ENCODE measurements at regions not wholly inside any gene's neighbourhood (a gene's known extent, or its start where the extent isn't known, plus 50 kb on each side); places are given as distances from the start of the nearest gene placed in this dataset.
"Not testable (repeated sequence)": the region's sequence is repeated elsewhere in the genome, so short reads cannot be mapped to it uniquely, and the experiment has no call there.

DNA sequence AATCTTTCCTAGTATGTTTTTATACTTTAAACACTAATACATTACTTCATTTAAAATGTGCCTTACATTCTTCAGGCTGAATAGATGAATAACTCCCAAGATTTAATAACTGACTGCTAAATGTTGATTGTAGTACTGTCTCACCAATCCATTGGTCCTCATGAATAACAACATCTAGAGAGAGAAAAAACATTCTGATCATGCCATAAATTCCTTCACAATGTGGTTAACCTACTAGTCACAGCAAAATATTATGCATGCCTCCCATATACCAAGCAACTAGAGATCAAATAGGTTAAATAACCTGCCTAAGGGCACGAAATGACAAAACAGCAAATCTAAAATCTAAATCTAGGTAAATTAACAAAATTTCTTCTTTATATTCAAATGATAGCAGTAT lies 66.2 kb downstream of the SYT15 start:
- H3K36me3 ChIP-seq (ENCODE audit: low read length); H4K20me1 ChIP-seq (ENCODE audit: low read depth, low read length); H3K9me3 ChIP-seq (ENCODE audit: insufficient read depth, low read length); H3K27me3 ChIP-seq (ENCODE audit: low read length); H3K9me2 ChIP-seq (replicated peaks; ENCODE audit: insufficient read depth, low read length); H3K9ac ChIP-seq (ENCODE audit: low read length); H3K27ac ChIP-seq (ENCODE audit: low read depth, low read length); H3K4me3 ChIP-seq (ENCODE audit: insufficient read depth, low read length, poor library complexity, severe bottlenecking); H3K79me2 ChIP-seq (ENCODE audit: insufficient read depth, low read length); H3K4me2 ChIP-seq (ENCODE audit: low read depth, low read length, poor library complexity, severe bottlenecking); H3F3A ChIP-seq (ENCODE audit: insufficient read depth); H2AFZ ChIP-seq (ENCODE audit: low read depth, low read length, severe bottlenecking): not testable (repeated sequence)

DNA sequence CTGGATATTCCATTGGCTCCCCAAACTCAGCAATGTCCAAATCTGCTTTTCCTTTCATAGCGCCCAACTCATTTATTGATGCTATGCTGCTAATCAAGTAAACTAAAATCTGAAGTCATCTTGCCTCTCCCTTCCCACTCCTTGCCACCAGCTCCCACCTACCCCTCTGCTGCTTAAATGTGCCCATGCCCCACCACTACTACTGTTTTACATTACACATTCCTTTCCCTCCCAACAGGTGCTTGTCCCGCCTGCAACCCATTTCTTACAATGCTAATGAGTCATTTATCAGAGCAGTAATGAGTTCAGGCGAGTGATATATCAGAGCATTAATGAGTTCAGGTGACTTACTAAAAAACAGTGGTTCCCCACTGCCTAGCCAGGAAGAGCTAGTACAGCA lies 67.2 kb downstream of the SYT15 start:
- not testable (repeated sequence) for H3K4me2 ChIP-seq (ENCODE audit: low read depth, low read length, poor library complexity, severe bottlenecking); H3K9ac ChIP-seq (ENCODE audit: low read length); H4K20me1 ChIP-seq (ENCODE audit: low read depth, low read length); H3K27ac ChIP-seq (ENCODE audit: low read depth, low read length); H3K36me3 ChIP-seq (ENCODE audit: low read length); H3F3A ChIP-seq (ENCODE audit: insufficient read depth); H3K9me3 ChIP-seq (ENCODE audit: insufficient read depth, low read length); H3K4me3 ChIP-seq (ENCODE audit: insufficient read depth, low read length, poor library complexity, severe bottlenecking); H3K79me2 ChIP-seq (ENCODE audit: insufficient read depth, low read length); H3K27me3 ChIP-seq (ENCODE audit: low read length); H2AFZ ChIP-seq (ENCODE audit: low read depth, low read length, severe bottlenecking); H3K9me2 ChIP-seq (replicated peaks; ENCODE audit: insufficient read depth, low read length)

DNA sequence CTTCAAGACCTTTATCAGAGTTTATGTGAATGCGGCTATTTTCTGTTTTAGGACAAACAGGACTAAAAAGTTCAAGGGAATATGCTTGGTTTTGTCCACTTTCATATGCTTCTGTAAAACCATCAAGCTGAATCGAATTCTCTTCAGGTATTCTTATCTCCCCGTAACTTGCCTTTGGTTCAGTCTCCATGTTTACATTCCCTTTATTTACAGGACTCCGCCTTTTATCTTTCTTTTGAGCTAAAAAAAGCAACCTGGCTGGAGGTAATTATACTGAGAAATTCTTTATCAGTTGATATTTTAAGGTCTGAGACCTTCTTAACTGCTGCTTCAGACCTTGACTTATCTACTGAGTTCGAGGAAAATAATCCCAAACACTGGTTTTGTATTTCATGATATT lies 72.0 kb downstream of the SYT15 start:
- not testable (repeated sequence) for H2AFZ ChIP-seq (ENCODE audit: low read depth, low read length, severe bottlenecking); H3K9ac ChIP-seq (ENCODE audit: low read length); H4K20me1 ChIP-seq (ENCODE audit: low read depth, low read length); H3K27ac ChIP-seq (ENCODE audit: low read depth, low read length); H3K36me3 ChIP-seq (ENCODE audit: low read length); H3K4me2 ChIP-seq (ENCODE audit: low read depth, low read length, poor library complexity, severe bottlenecking); H3K9me2 ChIP-seq (replicated peaks; ENCODE audit: insufficient read depth, low read length); H3K4me3 ChIP-seq (ENCODE audit: insufficient read depth, low read length, poor library complexity, severe bottlenecking); H3K27me3 ChIP-seq (ENCODE audit: low read length); H3K9me3 ChIP-seq (ENCODE audit: insufficient read depth, low read length); H3K79me2 ChIP-seq (ENCODE audit: insufficient read depth, low read length); H3F3A ChIP-seq (ENCODE audit: insufficient read depth)

DNA sequence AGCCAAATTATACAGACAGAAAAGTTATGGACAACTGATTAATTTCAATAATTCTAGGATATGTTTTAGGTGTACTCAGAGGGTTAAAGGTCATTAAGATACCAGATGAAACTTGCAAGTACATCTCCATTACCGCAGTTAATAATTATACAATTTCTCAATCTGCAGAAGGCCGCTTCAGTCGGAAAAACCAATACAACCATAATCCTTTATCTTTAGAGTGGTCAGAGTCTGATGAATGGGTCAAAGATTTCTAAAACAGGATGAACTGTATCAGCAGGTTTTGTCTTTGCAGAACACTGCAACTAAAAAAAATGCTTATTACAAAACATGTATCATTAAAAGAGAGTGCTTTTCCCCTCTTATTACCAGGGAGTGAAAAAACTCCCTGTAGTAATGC lies 78.5 kb downstream of the SYT15 start:
- H3K9me2 ChIP-seq (replicated peaks; ENCODE audit: insufficient read depth, low read length); H3K27me3 ChIP-seq (ENCODE audit: low read length); H3K79me2 ChIP-seq (ENCODE audit: insufficient read depth, low read length); H3F3A ChIP-seq (ENCODE audit: insufficient read depth); H3K4me2 ChIP-seq (ENCODE audit: low read depth, low read length, poor library complexity, severe bottlenecking); H3K9me3 ChIP-seq (ENCODE audit: insufficient read depth, low read length); H3K36me3 ChIP-seq (ENCODE audit: low read length); H3K4me3 ChIP-seq (ENCODE audit: insufficient read depth, low read length, poor library complexity, severe bottlenecking); H2AFZ ChIP-seq (ENCODE audit: low read depth, low read length, severe bottlenecking); H3K27ac ChIP-seq (ENCODE audit: low read depth, low read length); H3K9ac ChIP-seq (ENCODE audit: low read length); H4K20me1 ChIP-seq (ENCODE audit: low read depth, low read length): not testable (repeated sequence)

DNA sequence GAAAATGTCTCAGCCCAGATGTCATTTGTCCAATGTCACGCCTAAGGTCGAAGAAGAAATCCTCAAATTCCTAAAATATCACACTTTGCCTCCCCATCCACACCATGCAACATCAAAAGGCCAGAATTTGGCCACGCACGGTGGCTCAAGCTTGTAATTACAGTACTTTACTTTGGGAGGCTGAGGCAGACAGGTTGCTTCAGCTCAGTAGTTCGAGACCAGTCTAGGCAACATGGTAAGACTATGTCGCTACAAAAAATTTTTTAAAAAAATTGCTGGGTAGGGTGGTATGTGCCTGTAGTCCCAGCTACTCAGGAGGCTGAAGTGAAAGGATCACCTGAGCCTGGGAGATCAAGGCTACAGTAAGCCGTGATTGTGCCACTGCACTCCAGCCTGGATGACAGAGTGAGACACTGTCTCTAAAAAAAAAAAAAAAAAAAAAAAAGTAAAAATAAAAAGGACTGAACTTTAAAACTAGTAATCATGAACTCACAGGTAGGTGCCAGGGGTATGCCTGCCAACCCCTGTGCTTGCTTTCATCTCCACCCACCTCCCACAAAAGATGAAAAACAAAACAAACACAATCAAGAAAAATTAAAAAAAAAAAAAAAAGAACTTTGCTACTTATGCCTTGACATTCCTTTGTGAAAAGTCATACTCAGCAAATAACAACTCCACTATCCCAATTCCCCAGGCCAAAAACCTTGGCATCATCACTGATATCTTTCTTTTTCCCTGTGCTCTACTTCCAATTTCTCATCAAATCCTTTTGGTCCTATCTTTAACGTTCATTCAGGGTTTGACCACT lies 81.3 kb downstream of the SYT15 start:
- not testable (repeated sequence) for H3K79me2 ChIP-seq (ENCODE audit: insufficient read depth, low read length); H3K9me2 ChIP-seq (replicated peaks; ENCODE audit: insufficient read depth, low read length); H3K9me3 ChIP-seq (ENCODE audit: insufficient read depth, low read length); H3K4me3 ChIP-seq (ENCODE audit: insufficient read depth, low read length, poor library complexity, severe bottlenecking); H3K27ac ChIP-seq (ENCODE audit: low read depth, low read length); H3K27me3 ChIP-seq (ENCODE audit: low read length); H3F3A ChIP-seq (ENCODE audit: insufficient read depth); H3K9ac ChIP-seq (ENCODE audit: low read length); H2AFZ ChIP-seq (ENCODE audit: low read depth, low read length, severe bottlenecking); H3K36me3 ChIP-seq (ENCODE audit: low read length); H4K20me1 ChIP-seq (ENCODE audit: low read depth, low read length); H3K4me2 ChIP-seq (ENCODE audit: low read depth, low read length, poor library complexity, severe bottlenecking)

DNA sequence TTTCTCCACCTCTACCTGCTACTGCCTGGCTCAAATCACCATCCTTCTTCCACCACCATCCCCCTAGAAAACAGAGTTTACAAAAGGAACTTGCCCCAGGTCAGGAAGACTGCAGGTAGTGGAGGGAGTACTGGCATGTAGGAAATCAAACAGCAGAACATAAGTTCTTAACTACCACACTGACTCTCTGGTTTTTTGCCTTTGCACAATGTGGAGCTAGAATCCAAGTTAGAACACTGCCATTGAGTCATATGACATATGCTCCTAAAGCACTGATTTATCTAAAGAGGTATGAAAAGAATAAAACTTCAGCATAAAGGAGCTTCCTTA lies 81.9 kb downstream of the SYT15 start:
- not testable (repeated sequence) for H3K9me2 ChIP-seq (replicated peaks; ENCODE audit: insufficient read depth, low read length); H3K79me2 ChIP-seq (ENCODE audit: insufficient read depth, low read length); H3K36me3 ChIP-seq (ENCODE audit: low read length); H3K27me3 ChIP-seq (ENCODE audit: low read length); H2AFZ ChIP-seq (ENCODE audit: low read depth, low read length, severe bottlenecking); H3K4me3 ChIP-seq (ENCODE audit: insufficient read depth, low read length, poor library complexity, severe bottlenecking); H3K9ac ChIP-seq (ENCODE audit: low read length); H3K27ac ChIP-seq (ENCODE audit: low read depth, low read length); H3K9me3 ChIP-seq (ENCODE audit: insufficient read depth, low read length); H3K4me2 ChIP-seq (ENCODE audit: low read depth, low read length, poor library complexity, severe bottlenecking); H4K20me1 ChIP-seq (ENCODE audit: low read depth, low read length); H3F3A ChIP-seq (ENCODE audit: insufficient read depth)

DNA sequence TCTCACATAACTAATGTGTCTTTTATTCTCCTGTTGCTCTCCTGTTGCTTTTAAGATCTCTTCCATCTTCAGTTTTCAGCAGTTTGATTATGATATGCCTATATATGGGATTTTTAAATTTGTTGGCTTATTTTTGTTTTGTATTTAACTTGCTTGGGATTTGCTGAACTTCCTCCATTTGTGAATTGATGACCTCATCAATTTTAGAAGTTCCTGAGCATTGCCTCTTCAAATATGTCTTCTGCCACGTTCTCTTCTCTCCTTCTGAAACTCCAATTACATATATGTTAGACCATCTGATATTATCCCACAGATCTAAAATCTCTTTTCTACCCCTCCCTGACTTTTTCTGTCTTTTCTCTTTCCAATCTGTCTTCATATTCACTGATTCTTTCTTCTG lies 86.6 kb downstream of the SYT15 start:
- not testable (repeated sequence) for H3K9me3 ChIP-seq (ENCODE audit: insufficient read depth, low read length); H2AFZ ChIP-seq (ENCODE audit: low read depth, low read length, severe bottlenecking); H3K79me2 ChIP-seq (ENCODE audit: insufficient read depth, low read length); H3K9me2 ChIP-seq (replicated peaks; ENCODE audit: insufficient read depth, low read length); H3K9ac ChIP-seq (ENCODE audit: low read length); H3K4me3 ChIP-seq (ENCODE audit: insufficient read depth, low read length, poor library complexity, severe bottlenecking); H3K4me2 ChIP-seq (ENCODE audit: low read depth, low read length, poor library complexity, severe bottlenecking); H3K27me3 ChIP-seq (ENCODE audit: low read length); H4K20me1 ChIP-seq (ENCODE audit: low read depth, low read length); H3K36me3 ChIP-seq (ENCODE audit: low read length); H3K27ac ChIP-seq (ENCODE audit: low read depth, low read length); H3F3A ChIP-seq (ENCODE audit: insufficient read depth)

DNA sequence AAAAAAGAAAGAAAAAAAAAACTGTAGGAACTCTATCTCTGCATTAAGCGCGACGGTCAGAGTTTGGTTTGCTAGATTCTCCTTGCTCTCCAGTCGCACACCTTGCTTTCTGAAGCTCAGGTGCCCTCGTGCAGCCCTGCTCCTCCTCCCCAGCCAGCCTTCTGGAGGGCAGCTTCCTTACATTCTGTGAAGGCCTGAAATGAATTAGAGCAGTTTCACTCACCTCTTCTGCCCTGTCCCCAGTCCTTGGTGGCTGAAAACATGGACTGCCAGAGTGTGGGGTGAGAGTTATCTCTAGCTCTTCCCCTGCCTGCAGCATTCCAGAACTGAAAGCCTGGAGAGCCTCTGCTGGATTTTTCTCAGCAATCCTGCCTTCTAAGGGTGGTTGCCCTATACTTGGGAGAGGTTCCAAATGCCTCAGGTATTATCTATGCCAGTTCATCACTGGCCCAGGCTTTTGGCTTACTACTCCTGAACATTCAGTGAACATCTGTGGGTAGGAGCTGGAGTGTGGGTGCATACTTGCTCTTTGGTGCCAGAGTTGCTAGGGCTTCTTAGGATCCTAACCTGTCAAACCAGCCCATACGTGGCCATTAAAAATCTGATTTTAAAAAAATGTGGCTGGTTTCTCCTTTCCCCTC lies 89.5 kb downstream of the SYT15 start:
- not testable (repeated sequence) for H3K9ac ChIP-seq (ENCODE audit: low read length); H3K27ac ChIP-seq (ENCODE audit: low read depth, low read length); H3K27me3 ChIP-seq (ENCODE audit: low read length); H3K79me2 ChIP-seq (ENCODE audit: insufficient read depth, low read length); H2AFZ ChIP-seq (ENCODE audit: low read depth, low read length, severe bottlenecking); H3K9me3 ChIP-seq (ENCODE audit: insufficient read depth, low read length); H3K9me2 ChIP-seq (replicated peaks; ENCODE audit: insufficient read depth, low read length); H3K36me3 ChIP-seq (ENCODE audit: low read length); H4K20me1 ChIP-seq (ENCODE audit: low read depth, low read length); H3K4me2 ChIP-seq (ENCODE audit: low read depth, low read length, poor library complexity, severe bottlenecking); H3K4me3 ChIP-seq (ENCODE audit: insufficient read depth, low read length, poor library complexity, severe bottlenecking); H3F3A ChIP-seq (ENCODE audit: insufficient read depth)
